ENCODE measurements at regions not wholly inside any gene's neighbourhood (a gene's known extent, or its start where the extent isn't known, plus 50 kb on each side); places are given as distances from the start of the nearest gene placed in this dataset.

GRCh38 chr16:65406933-65407332, 285.1 kb upstream of the CDH11 start:
- no peak overlapping the region for H3K4me3 ChIP-seq
- no peaks in the 10 kb centered on the region for H3K9me3 ChIP-seq
- intact Hi-C loops (cut with DNase I; ENCODE audit: low total_unique reads), result no loop called here
- no peak overlapping the region for H3K27ac ChIP-seq
- H3K27me3 ChIP-seq, result no peaks in the 10 kb centered on the region
- WGBS, 5 donors, result 65 to 73% (median 69%) methylated on average over 4 of the region's 4 CpGs
- TF ChIP-seq POLR2A (IDR thresholded peaks at IDR 0.05) (no peak), CTCF (IDR thresholded peaks at IDR 0.05) (no peak), EP300 (IDR thresholded peaks at IDR 0.05) (no peak), POLR2AphosphoS5 (IDR thresholded peaks at IDR 0.05) (no peak)
- DNase-seq, result no peak
- no peaks in the 10 kb centered on the region for H3K36me3 ChIP-seq
- no peaks in the 10 kb centered on the region for H3K4me1 ChIP-seq

GRCh38 chr16:65406116-65406515, 284.3 kb upstream of the CDH11 start:
- intact Hi-C loops (cut with DNase I; ENCODE audit: low total_unique reads), result no loop called here
- 57 to 78% (median 71%) methylated on average over 4 of the region's 4 CpGs for WGBS, 5 donors
- Histone ChIP-seq H3K4me3 (no peak overlapping the region), H3K27me3 (no peaks in the 10 kb centered on the region), H3K9me3 (no peaks in the 10 kb centered on the region), H3K27ac (no peak overlapping the region), H3K4me1 (no peaks in the 10 kb centered on the region), H3K36me3 (no peaks in the 10 kb centered on the region)
- no peak for TF ChIP-seq POLR2A (IDR thresholded peaks at IDR 0.05)
- TF ChIP-seq EP300 (IDR thresholded peaks at IDR 0.05), result no peak
- TF ChIP-seq POLR2AphosphoS5 (IDR thresholded peaks at IDR 0.05), result no peak
- TF ChIP-seq CTCF (IDR thresholded peaks at IDR 0.05), result no peak
- no peak for DNase-seq

- Histone ChIP-seq H3K27ac (no peak overlapping the region), H3K4me3 (no peak overlapping the region), H3K27me3 (no peaks in the 10 kb centered on the region), H3K9me3 (peaks cover 0 to 6% (median 0%) of the 10 kb centered on the region in 4 donors), H3K4me1 (no peaks in the 10 kb centered on the region), H3K36me3 (no peaks in the 10 kb centered on the region)
- intact Hi-C loops (cut with DNase I; ENCODE audit: low total_unique reads), result no loop called here
- TF ChIP-seq POLR2A (IDR thresholded peaks at IDR 0.05) (no peak), CTCF (IDR thresholded peaks at IDR 0.05) (no peak), POLR2AphosphoS5 (IDR thresholded peaks at IDR 0.05) (no peak), EP300 (IDR thresholded peaks at IDR 0.05) (no peak)
- 72 to 77% (median 75%) methylated on average over 6 of the region's 6 CpGs for WGBS, 5 donors
- DNase-seq, result peak in 1 of 2 donors; percentile 47
These were observed 272.4 kb upstream of the CDH11 start for GRCh38 chr16:65394281-65394680.

GRCh38 chr16:65392806-65393565, 271.1 kb upstream of the CDH11 start:
- Histone ChIP-seq H3K27me3 (no peaks in the 10 kb centered on the region), H3K4me3 (no peak overlapping the region), H3K4me1 (no peaks in the 10 kb centered on the region), H3K36me3 (no peaks in the 10 kb centered on the region), H3K27ac (no peak overlapping the region), H3K9me3 (peaks cover 0 to 16% (median 2%) of the 10 kb centered on the region in 4 donors)
- WGBS, 5 donors, result 67 to 77% (median 70%) methylated on average over 13 of the region's 13 CpGs
- no peak for DNase-seq
- intact Hi-C loops (cut with DNase I; ENCODE audit: low total_unique reads), result no loop called here
- TF ChIP-seq POLR2AphosphoS5 (IDR thresholded peaks at IDR 0.05) (no peak), EP300 (IDR thresholded peaks at IDR 0.05) (no peak), POLR2A (IDR thresholded peaks at IDR 0.05) (no peak), CTCF (IDR thresholded peaks at IDR 0.05) (no peak)
